GM12864 (cell line): ENCODE measurements at regions not wholly inside any gene's neighbourhood (a gene's known extent, or its start where the extent isn't known, plus 50 kb on each side); places are given as distances from the start of the nearest gene placed in this dataset.

Experiments
- DNase-seq: peaks from one replicate; pipeline ENCODE4 v3.0.0-alpha.2; 2011; ENCODE audit warnings: low read depth
- H3K4me3 ChIP-seq: 2 replicates; pipeline ENCODE4 v1.5.1; 2011; ENCODE audit warnings: mild to moderate bottlenecking, low read depth, low read length, control low read depth
- TF ChIP-seq, protein P1 (sequence below): IDR thresholded peaks from 2 replicates; pipeline ENCODE4 v1.5.1; 2011; ENCODE audit warnings: low read depth, mild to moderate bottlenecking, moderate library complexity, low read length, control low read depth, inconsistent platforms; ENCODE audit errors: missing control alignments

DNA sequence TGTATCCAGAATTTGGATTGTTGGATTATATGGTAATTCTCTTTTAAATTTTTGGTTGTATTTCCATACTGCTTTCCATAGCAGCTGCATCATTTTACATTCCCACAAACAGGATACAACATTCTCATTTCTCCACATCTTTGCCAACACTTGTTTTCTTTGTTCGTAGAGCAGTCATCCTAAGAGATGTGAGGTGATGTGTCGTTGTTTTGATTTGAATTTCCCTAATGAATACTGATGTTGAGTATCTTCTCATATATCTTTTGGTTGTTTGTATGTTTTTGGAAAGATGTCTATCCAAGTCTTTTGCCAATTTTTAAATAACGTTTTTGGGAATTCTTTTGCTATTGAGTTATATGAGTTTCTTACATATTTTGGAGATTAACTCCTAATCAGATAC is 93.6 kb downstream of the GMNC start:
- TF ChIP-seq, protein P1, sequence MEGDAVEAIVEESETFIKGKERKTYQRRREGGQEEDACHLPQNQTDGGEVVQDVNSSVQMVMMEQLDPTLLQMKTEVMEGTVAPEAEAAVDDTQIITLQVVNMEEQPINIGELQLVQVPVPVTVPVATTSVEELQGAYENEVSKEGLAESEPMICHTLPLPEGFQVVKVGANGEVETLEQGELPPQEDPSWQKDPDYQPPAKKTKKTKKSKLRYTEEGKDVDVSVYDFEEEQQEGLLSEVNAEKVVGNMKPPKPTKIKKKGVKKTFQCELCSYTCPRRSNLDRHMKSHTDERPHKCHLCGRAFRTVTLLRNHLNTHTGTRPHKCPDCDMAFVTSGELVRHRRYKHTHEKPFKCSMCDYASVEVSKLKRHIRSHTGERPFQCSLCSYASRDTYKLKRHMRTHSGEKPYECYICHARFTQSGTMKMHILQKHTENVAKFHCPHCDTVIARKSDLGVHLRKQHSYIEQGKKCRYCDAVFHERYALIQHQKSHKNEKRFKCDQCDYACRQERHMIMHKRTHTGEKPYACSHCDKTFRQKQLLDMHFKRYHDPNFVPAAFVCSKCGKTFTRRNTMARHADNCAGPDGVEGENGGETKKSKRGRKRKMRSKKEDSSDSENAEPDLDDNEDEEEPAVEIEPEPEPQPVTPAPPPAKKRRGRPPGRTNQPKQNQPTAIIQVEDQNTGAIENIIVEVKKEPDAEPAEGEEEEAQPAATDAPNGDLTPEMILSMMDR: no peak
- no peak overlapping the region for H3K4me3 ChIP-seq
- no peak for DNase-seq

DNA sequence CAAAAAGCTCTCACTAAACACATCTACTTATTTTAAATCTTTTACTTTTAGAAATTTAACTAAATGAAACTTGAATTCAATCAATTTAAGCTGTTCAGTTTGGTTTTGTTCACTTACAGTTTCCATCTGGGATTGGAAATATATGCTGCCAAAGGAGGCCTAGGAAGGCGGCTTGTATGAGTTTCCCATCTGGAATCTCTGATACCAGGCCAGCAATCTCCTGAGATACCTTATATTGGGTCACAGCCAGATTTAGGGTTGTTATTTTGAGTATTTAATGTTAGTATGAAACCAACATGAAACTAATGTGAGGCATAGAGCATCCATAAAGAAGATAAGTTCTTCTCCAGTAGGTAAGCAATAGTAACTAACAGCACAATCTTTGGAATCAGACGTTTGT is 94.6 kb downstream of the GMNC start:
- H3K4me3 ChIP-seq: no peak overlapping the region
- TF ChIP-seq, protein P1: no peak
- no peak for DNase-seq

DNA sequence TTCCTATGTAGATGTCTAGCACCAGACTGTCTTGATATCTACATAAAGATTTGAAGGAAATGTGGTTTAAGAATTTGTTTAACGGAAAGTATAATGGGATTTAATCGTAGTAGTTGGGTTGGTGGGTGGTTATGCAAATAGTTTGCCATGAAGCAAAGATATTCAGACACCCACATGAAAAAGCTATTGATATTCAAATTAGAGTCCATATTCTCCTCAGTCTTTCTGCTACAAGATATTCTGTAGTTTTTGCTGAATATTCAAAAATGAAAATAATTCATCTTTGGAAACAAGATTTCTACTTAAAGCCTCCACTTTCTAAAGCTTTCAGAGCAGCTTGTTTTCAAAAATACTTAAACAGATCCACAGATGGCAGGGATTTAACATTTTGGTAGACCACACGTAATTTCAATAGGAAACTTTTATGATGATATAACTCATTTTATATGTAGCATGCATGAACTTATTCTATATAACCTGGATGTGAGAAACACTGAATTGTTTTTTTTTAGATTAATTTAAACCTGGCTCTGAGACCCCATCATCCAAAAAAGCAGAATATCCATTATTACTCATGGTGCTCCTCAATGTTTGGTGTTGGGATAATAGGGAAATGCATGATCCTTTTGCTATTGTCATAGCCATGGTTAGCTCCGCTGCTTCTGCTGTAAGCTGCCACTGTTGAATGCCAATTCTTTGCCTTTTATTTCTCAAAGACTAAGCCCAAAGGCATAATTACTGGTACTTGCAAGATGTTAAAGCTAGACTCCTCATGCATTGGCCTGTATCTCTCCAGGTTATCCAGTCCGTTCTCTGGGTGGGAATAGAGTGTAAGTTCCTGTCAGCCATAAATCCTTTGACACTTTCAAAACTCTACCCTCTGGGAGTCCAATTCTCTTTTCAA is 98.0 kb downstream of the GMNC start:
- DNase-seq: no peak
- no peak overlapping the region for H3K4me3 ChIP-seq
- TF ChIP-seq, protein P1: no peak

DNA sequence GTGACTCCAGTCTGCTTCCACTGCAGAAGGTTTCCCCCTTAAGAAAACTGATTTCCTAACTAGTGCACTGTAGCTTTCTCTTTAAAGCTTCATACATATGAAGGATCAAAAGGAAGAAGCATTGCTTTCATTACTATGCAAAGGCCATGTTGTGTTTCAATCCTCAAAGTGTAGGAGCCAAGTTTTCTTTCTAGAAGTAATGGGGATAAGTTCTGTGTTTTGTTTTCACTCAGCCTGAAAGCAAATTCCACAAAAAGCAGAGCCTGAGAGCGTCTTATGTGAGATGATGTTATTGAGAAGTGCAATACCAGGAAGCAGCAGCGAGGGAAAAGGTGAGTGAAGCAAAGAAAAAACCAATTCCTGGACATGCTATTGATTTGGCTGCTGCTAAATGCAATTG is 99.7 kb downstream of the GMNC start:
- DNase-seq: no peak
- H3K4me3 ChIP-seq: no peak overlapping the region
- TF ChIP-seq, protein P1: no peak

DNA sequence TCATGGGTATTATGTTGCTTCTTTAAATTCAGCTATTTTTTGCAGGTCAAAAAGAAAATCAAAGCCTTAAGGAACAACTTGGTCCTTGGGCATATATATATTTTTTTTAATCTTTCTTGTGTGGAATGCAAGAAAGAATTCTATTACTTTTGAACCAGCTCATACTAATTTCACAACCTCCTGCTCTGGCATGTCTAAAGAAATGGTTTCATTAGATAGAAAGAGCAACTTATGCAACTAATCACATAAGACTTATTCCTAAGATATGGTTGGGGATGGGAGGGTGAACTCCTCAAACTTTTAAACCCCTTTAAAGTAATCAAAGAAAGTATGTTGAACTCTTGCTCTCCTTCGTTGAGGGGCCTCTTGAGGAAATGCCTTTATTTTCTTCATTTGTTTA is 114.9 kb downstream of the GMNC start:
- DNase-seq: no peak
- TF ChIP-seq, protein P1: no peak
- no peak overlapping the region for H3K4me3 ChIP-seq

DNA sequence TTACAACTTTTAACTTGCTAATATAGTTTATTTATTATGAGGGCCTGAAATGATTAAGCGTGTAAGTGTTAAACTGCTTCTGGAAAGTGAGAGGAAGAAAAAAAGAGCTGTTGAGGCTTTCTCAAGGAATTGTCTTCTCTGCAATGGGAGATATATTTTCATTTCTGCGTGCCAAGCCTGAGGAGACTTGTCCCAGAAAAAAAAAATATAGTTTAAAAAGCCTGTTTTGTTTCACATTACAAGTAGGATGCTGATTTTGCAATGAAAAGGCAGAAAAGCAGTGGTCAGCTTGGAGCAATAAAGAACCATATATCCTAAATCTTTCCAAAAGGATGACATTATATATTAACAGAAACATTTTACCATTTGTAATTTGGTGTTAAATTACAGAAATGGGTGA is 115.5 kb downstream of the GMNC start:
- no peak overlapping the region for H3K4me3 ChIP-seq
- TF ChIP-seq, protein P1: no peak
- DNase-seq: no peak

DNA sequence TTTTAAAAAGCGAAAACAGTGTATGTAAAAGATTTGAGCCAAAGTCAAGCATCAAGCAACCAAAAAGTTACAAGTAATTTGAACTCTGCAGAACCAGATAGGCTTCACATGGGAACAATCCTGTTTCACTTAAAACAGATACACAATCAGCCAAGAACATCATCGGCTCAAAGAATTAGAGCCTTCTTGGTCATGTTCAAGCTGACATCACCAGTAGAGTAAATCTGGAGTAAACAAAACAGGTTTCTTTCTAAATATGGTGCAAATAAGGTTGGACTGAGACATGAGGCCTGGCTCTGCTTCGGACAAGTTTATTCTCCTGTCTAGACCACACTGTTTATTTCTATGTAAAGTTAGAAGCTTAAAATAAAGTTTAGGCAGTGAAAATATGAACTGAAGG is 116.0 kb downstream of the GMNC start:
- no peak for DNase-seq
- TF ChIP-seq, protein P1: no peak

More for the DNA sequence above, 116.0 kb downstream of the GMNC start:
- no peak overlapping the region for H3K4me3 ChIP-seq
